ENCODE measurements at regions not wholly inside any gene's neighbourhood (a gene's known extent, or its start where the extent isn't known, plus 50 kb on each side); places are given as distances from the start of the nearest gene placed in this dataset.

- no peak for DNase-seq (ENCODE audit: extremely low read depth in 1 of 4, low spot score in 3 of 4)
- no peak overlapping the region for H3K4me3 ChIP-seq
- ATAC-seq = no peak
- no TSS peak for BruUV-seq (replicated peaks)
- no peaks in the 10 kb centered on the region for H3K27me3 ChIP-seq (ENCODE audit: control insufficient read depth in 2 of 2, insufficient read depth in 2 of 2, low read length in 2 of 2)
- TF ChIP-seq RFX1 (IDR thresholded peaks at IDR 0.05) (no peak), CBX1 (IDR thresholded peaks at IDR 0.05; ENCODE audit: low read depth) (no peak), NR1H2 (CRISPR knock-in tag; IDR thresholded peaks at IDR 0.05) (no peak), ZNF23 (CRISPR knock-in tag; IDR thresholded peaks at IDR 0.05) (no peak), ZFX (CRISPR knock-in tag; IDR thresholded peaks at IDR 0.05) (no peak), SFPQ (IDR thresholded peaks at IDR 0.05; ENCODE audit: low read depth, low read length) (no peak), PATZ1 (CRISPR knock-in tag; IDR thresholded peaks at IDR 0.05; ENCODE audit: borderline replicate concordance) (no peak), TCF3 (CRISPR knock-in tag; IDR thresholded peaks at IDR 0.05) (no peak), SIRT6 (IDR thresholded peaks at IDR 0.05; ENCODE audit: low read depth, low read length) (no peak), ZBTB5 (IDR thresholded peaks at IDR 0.05) (no peak), CREM (IDR thresholded peaks at IDR 0.05; ENCODE audit: low read depth) (no peak), ZKSCAN8 (CRISPR knock-in tag; IDR thresholded peaks at IDR 0.05) (no peak), BCOR (IDR thresholded peaks at IDR 0.05) (no peak), CREB3L1 (IDR thresholded peaks at IDR 0.05; ENCODE audit: borderline replicate concordance, low read depth) (no peak)
- no peaks in the 10 kb centered on the region for H3K36me3 ChIP-seq (ENCODE audit: control insufficient read depth, insufficient read depth, low read length)
- intact Hi-C loops (cut with micrococcal nuclease) (no loop called here), in situ Hi-C loops (cut with MboI) (no loop called here)
- POLR2A ChIA-PET = no interaction called here
- H2AFZ ChIP-seq (ENCODE audit: low read depth, low read length) = no peak overlapping the region
- WGBS (ENCODE audit: insufficient coverage, low coverage, missing lambda C conversion rate) = 0% methylated on average over 3 of the region's 3 CpGs
- H3K4me2 ChIP-seq (ENCODE audit: insufficient read depth, low read length) = no peak overlapping the region
- H3K27ac ChIP-seq (ENCODE audit: extremely low read depth, low read depth, low read length) = no peak overlapping the region
- no peak for FAIRE-seq
- H3K4me1 ChIP-seq (replicated peaks in 1 of 2; ENCODE audit: control insufficient read depth in 2 of 2, insufficient read depth in 2 of 2, low read length in 2 of 2) = no peaks in the 10 kb centered on the region
- no peaks in the 10 kb centered on the region for H4K20me1 ChIP-seq (replicated peaks; ENCODE audit: control insufficient read depth, insufficient read depth, low read length)
- no peak overlapping the region for H3K9ac ChIP-seq (ENCODE audit: insufficient read depth in 1 of 2, low read depth in 2 of 2, low read length in 2 of 2)
- no peaks in the 10 kb centered on the region; the same call in 1 of the 2 replicates for H3K9me3 ChIP-seq (replicated peaks; ENCODE audit: control insufficient read depth, insufficient read depth, low read depth, low read length)
- no peaks in the 10 kb centered on the region for H3K9me1 ChIP-seq (ENCODE audit: control insufficient read depth, insufficient read depth, low read length)
- CTCF ChIA-PET (ENCODE audit: low intra/inter-chr PET ratio) = no interaction called here
- H3K79me2 ChIP-seq (ENCODE audit: control insufficient read depth, insufficient read depth, low read length) = no peaks in the 10 kb centered on the region
These were observed 1130.0 kb downstream of the TSN start for GRCh38 chr2:122885436-122885835.
